Neural progenitor cell (in vitro differentiated cells): ENCODE measurements at regions not wholly inside any gene's neighbourhood (a gene's known extent, or its start where the extent isn't known, plus 50 kb on each side); places are given as distances from the start of the nearest gene placed in this dataset.

ENCODE experiments used
- EZH2phosphoT487 ChIP-seq: fragments of 200-600 bp; sonication (generic); IDR thresholded peaks from 2 replicates; pipeline ENCODE4 v1.6.1; 2017; ENCODE audit warnings: antibody characterized with exemption
- TF ChIP-seq, protein P1 (sequence below): fragments of 200-600 bp; sonication (generic); IDR thresholded peaks from 2 replicates; pipeline ENCODE4 v1.5.1; 2017; ENCODE audit warnings: antibody characterized with exemption, mild to moderate bottlenecking

DNA sequence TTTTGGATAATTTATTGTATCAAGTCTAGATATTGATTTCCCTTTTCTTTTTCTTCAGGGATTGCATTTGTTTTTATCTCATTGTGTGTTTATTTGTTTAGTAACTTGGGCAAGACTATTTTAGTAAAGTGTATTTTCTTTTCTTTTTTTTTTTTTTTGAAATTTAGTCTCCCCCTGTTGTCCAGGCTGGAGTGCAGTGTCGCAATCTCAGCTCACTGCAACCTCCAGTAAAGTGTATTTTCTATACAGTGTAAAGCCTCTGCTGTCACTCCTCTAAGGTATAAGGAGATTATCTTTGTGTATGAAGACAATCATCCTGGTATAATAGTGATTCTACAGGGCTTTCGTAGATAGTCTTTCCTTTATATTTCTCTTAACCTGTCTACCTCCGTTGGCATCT is 2546.0 kb downstream of the PCDH9 start:
- TF ChIP-seq, protein P1, sequence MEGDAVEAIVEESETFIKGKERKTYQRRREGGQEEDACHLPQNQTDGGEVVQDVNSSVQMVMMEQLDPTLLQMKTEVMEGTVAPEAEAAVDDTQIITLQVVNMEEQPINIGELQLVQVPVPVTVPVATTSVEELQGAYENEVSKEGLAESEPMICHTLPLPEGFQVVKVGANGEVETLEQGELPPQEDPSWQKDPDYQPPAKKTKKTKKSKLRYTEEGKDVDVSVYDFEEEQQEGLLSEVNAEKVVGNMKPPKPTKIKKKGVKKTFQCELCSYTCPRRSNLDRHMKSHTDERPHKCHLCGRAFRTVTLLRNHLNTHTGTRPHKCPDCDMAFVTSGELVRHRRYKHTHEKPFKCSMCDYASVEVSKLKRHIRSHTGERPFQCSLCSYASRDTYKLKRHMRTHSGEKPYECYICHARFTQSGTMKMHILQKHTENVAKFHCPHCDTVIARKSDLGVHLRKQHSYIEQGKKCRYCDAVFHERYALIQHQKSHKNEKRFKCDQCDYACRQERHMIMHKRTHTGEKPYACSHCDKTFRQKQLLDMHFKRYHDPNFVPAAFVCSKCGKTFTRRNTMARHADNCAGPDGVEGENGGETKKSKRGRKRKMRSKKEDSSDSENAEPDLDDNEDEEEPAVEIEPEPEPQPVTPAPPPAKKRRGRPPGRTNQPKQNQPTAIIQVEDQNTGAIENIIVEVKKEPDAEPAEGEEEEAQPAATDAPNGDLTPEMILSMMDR, result no peak
- no peak for TF ChIP-seq EZH2phosphoT487
